Right atrium auricular region (tissue), 2 donors: ENCODE measurements at regions not wholly inside any gene's neighbourhood (a gene's known extent, or its start where the extent isn't known, plus 50 kb on each side); places are given as distances from the start of the nearest gene placed in this dataset.

Experiments
- DNase-seq: peaks from one replicate; pipeline ENCODE4 v3.0.0-alpha.2; 2019; ENCODE audit warnings: low spot score
- H3K27ac ChIP-seq, 2 donors: fragments of 200-600 bp; sonication (generic); 1 replicate in 1 of 2; 2 replicates in 1 of 2; pipeline ENCODE4 v1.5.1; 2016 to 2019
- H3K27me3 ChIP-seq, 2 donors: fragments of 200-600 bp; sonication (generic); one replicate each; pipeline versions ENCODE4 v1.5.1 to v1.6.0; 2017 to 2019
- H3K36me3 ChIP-seq: fragments of 200-600 bp; sonication (generic); one replicate; pipeline ENCODE4 v1.5.1; 2016
- H3K4me1 ChIP-seq, 2 donors: fragments of 200-600 bp; sonication (generic); one replicate each; pipeline versions ENCODE4 v1.5.1 to v1.6.0; 2017 to 2019
- H3K4me3 ChIP-seq, 2 donors: fragments of 200-600 bp; sonication (generic); 1 replicate in 1 of 2; 2 replicates in 1 of 2; pipeline ENCODE4 v1.5.1; 2017 to 2019; ENCODE audit warnings: mild to moderate bottlenecking in 1 of 2, moderate library complexity in 1 of 2
- H3K9me3 ChIP-seq, 2 donors: fragments of 200-600 bp; sonication (generic); one replicate each; pipeline ENCODE4 v1.5.1; 2019
- CTCF ChIP-seq, 2 donors: fragments of 200-600 bp; sonication (generic); IDR thresholded peaks; one replicate each; pipeline ENCODE4 v1.5.1; 2019; ENCODE audit warnings: antibody characterized with exemption in 2 of 2

- Histone ChIP-seq H3K9me3 (no peaks in the 10 kb centered on the region), H3K4me3 (no peak overlapping the region), H3K27me3 (no peaks in the 10 kb centered on the region), H3K4me1 (no peaks in the 10 kb centered on the region), H3K36me3 (no peaks in the 10 kb centered on the region), H3K27ac (no peak overlapping the region)
- no peak for TF ChIP-seq CTCF (IDR thresholded peaks at IDR 0.05)
- DNase-seq: no peak
Observed at GRCh38 chr5:89280103-89281037, 397.4 kb upstream of the MEF2C start.

DNA sequence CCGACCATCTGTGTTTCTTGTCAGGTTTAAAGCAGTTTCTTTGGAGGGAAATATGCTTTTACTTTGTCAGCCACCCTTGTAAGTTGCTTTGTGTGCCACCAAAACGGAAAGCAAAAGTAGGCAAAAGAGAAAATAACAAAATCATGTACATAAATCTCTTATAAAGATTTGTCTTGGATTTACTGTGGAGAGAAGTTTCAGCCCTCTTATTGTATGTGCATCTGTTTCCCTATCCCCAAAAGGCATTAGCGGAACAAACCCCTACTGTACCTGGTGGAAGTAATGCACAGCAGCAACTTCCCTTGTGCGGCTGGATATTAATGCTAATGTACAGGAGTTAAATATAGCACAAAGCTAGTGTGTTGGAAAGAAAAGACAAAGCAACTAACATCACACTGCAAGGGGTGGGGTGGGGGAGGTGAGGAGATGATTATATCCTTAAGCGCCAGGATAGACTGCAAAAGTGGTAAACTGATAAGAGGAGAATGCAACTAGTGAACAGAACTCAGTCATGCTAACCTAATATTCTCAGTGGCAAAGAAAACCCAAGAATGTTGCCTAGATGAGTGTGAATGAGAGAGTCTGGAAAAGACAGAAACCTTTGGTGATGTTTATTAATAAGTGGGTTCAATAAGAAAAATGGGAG lies 396.5 kb upstream of the MEF2C start:
- DNase-seq: no peak
- no peak overlapping the region for H3K4me3 ChIP-seq
- no peak overlapping the region for H3K27ac ChIP-seq
- TF ChIP-seq CTCF (IDR thresholded peaks at IDR 0.05): no peak
- H3K4me1 ChIP-seq: no peaks in the 10 kb centered on the region
- H3K9me3 ChIP-seq: no peaks in the 10 kb centered on the region
- H3K27me3 ChIP-seq: no peaks in the 10 kb centered on the region
- no peaks in the 10 kb centered on the region for H3K36me3 ChIP-seq

DNA sequence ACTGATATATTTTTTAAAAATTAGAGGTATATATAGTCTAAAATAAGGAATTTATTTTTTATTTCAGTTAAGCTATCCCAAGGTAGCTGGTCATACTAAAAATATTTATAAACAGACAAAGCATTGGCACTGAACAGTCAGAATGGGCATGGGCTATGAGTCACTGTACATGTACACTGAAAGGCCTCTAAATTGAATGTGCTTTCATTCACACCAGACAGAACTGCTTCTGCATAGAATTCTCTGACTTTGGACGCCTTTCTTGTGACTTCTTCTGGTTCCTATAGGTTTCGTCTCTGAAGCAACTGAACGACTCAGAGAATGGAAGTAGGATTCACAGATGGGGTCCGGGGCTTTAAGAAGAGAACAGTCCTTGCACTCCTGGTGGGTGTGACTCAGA lies 394.8 kb upstream of the MEF2C start:
- no peaks in the 10 kb centered on the region for H3K4me1 ChIP-seq
- no peaks in the 10 kb centered on the region for H3K27me3 ChIP-seq
- no peaks in the 10 kb centered on the region for H3K9me3 ChIP-seq
- no peaks in the 10 kb centered on the region for H3K36me3 ChIP-seq
- H3K27ac ChIP-seq: no peak overlapping the region
- H3K4me3 ChIP-seq: no peak overlapping the region
- no peak for TF ChIP-seq CTCF (IDR thresholded peaks at IDR 0.05)
- no peak for DNase-seq

- Histone ChIP-seq H3K27me3 (no peaks in the 10 kb centered on the region), H3K9me3 (no peaks in the 10 kb centered on the region), H3K27ac (no peak overlapping the region), H3K36me3 (no peaks in the 10 kb centered on the region), H3K4me3 (no peak overlapping the region), H3K4me1 (no peaks in the 10 kb centered on the region)
- no peak for DNase-seq
- no peak for TF ChIP-seq CTCF (IDR thresholded peaks at IDR 0.05)
Observed at GRCh38 chr5:89276566-89277305, 393.8 kb upstream of the MEF2C start.

GRCh38 chr5:89275066-89275855 lies 392.3 kb upstream of the MEF2C start:
- Histone ChIP-seq H3K27me3 (no peaks in the 10 kb centered on the region), H3K9me3 (no peaks in the 10 kb centered on the region), H3K27ac (no peak overlapping the region), H3K4me3 (no peak overlapping the region), H3K36me3 (no peaks in the 10 kb centered on the region), H3K4me1 (no peaks in the 10 kb centered on the region)
- no peak for DNase-seq
- TF ChIP-seq CTCF (IDR thresholded peaks at IDR 0.05): no peak
